K562 (cell line): ENCODE measurements at regions not wholly inside any gene's neighbourhood (a gene's known extent, or its start where the extent isn't known, plus 50 kb on each side); places are given as distances from the start of the nearest gene placed in this dataset.

ENCODE experiments used
- ATAC-seq: fragments of 200-7000 bp; cut with Tn5 transposase; 3 replicates; pipeline ENCODE4 v1.9.1; 2020; ENCODE audit warnings: moderate library complexity
- BruUV-seq: library from RNA; stranded (reverse); fragments of 400-500 nt; replicated peaks from 2 replicates; lab custom pipeline; 2021; lab: Mats Ljungman, UMichigan
- CTCF ChIA-PET: fragments of 300-600 bp; formaldehyde crosslinking; extraction: SDS; loops from one replicate; lab custom pipeline; 2021; ENCODE audit warnings: low intra/inter-chr PET ratio; lab: Yijun Ruan, JAX
- POLR2A ChIA-PET: fragments of 300-600, 350-650 bp; sonication (Branson Sonifier 250); formaldehyde crosslinking; extraction: SDS; loops from one replicate; lab custom pipeline; 2021; ENCODE audit warnings: antibody characterized with exemption, inconsistent platforms; lab: Yijun Ruan, JAX
- DNase-seq, 4 experiments: peaks; one replicate each; pipeline versions ENCODE4 v3.0.0 to v3.0.0-alpha.2; 2011 to 2018; ENCODE audit warnings: low spot score in 3 of 4, mixed read lengths in 3 of 4; ENCODE audit errors: extremely low read depth in 1 of 4
- FAIRE-seq: peaks from 2 replicates; lab custom pipeline; 2011; peaks lifted over from hg19 to GRCh38; lab: Jason Lieb, UNC
- H2AFZ ChIP-seq: 2 replicates; pipeline ENCODE4 v1.6.0; 2011; ENCODE audit warnings: low read depth, low read length, control low read depth, inconsistent platforms
- H3K27ac ChIP-seq: fragments of 200-600 bp; 3 replicates; pipeline ENCODE4 v1.8.0; 2011; ENCODE audit warnings: low read depth, mild to moderate bottlenecking, control low read depth, inconsistent platforms, low read length, moderate library complexity, mixed read lengths; ENCODE audit errors: extremely low read depth
- H3K27me3 ChIP-seq, 2 experiments: fragments of 300-600 bp in 1 of 2; 2 replicates in 1 of 2; 3 replicates in 1 of 2; pipeline versions ENCODE4 v1.6.0 to v1.8.0; 2011; ENCODE audit warnings: inconsistent platforms in 2 of 2, low read length in 2 of 2, mild to moderate bottlenecking in 1 of 2, mixed read lengths in 1 of 2, moderate library complexity in 1 of 2; ENCODE audit not compliant: control insufficient read depth in 2 of 2, insufficient read depth in 2 of 2
- H3K36me3 ChIP-seq: fragments of 300-600 bp; 3 replicates; pipeline ENCODE4 v1.8.0; 2011; ENCODE audit warnings: mild to moderate bottlenecking, low read length, inconsistent platforms; ENCODE audit not compliant: control insufficient read depth, insufficient read depth
- H3K4me1 ChIP-seq, 2 experiments: fragments of 200-600 bp in 1 of 2; replicated peaks in 1 of 2; 2 replicates in 1 of 2; 3 replicates in 1 of 2; pipeline versions ENCODE4 v1.5.1 to v1.8.0; 2011; ENCODE audit warnings: inconsistent platforms in 2 of 2, low read length in 2 of 2, mild to moderate bottlenecking in 1 of 2, mixed read lengths in 1 of 2, moderate library complexity in 1 of 2; ENCODE audit not compliant: control insufficient read depth in 2 of 2, insufficient read depth in 2 of 2
- H3K4me2 ChIP-seq: 2 replicates; pipeline ENCODE4 v1.6.1; 2011; ENCODE audit warnings: low read length, control low read depth, inconsistent platforms, mixed read lengths; ENCODE audit not compliant: insufficient read depth
- H3K4me3 ChIP-seq: fragments of 200-600 bp; sonication (generic), shearing (Covaris generic); 2 replicates; pipeline ENCODE4 v1.5.1; 2016; ENCODE audit warnings: control low read depth, inconsistent platforms
- H3K79me2 ChIP-seq: fragments of 200-600 bp; 3 replicates; pipeline ENCODE4 v1.8.0; 2011; ENCODE audit warnings: low read length, inconsistent platforms; ENCODE audit not compliant: control insufficient read depth, insufficient read depth
- H3K9ac ChIP-seq, 2 experiments: 2 replicates each; pipeline versions ENCODE4 v1.6.0 to v1.6.1; 2011; ENCODE audit warnings: low read depth in 2 of 2, low read length in 2 of 2, control low read depth in 1 of 2, inconsistent platforms in 1 of 2, mild to moderate bottlenecking in 1 of 2, mixed read lengths in 1 of 2; ENCODE audit not compliant: insufficient read depth in 1 of 2
- H3K9me1 ChIP-seq: one replicate; pipeline ENCODE4 v1.6.0; 2011; ENCODE audit warnings: inconsistent platforms, mild to moderate bottlenecking, low read length, moderate library complexity; ENCODE audit not compliant: control insufficient read depth, insufficient read depth
- H3K9me3 ChIP-seq: replicated peaks from 2 replicates; pipeline ENCODE4 v1.5.1; 2011; ENCODE audit warnings: low read depth, low read length, inconsistent platforms; ENCODE audit not compliant: control insufficient read depth, insufficient read depth
- H4K20me1 ChIP-seq: replicated peaks from 2 replicates; pipeline ENCODE4 v1.6.1; 2011; ENCODE audit warnings: low read length, inconsistent platforms, mixed read lengths; ENCODE audit not compliant: control insufficient read depth, insufficient read depth
- ARID4B ChIP-seq: sonication (generic); formaldehyde crosslinking; IDR thresholded peaks from 2 replicates; pipeline ENCODE4 v1.8.0; 2022; ENCODE audit warnings: mild to moderate bottlenecking, missing genetic modification reagents
- CREM ChIP-seq: IDR thresholded peaks from 2 replicates; pipeline ENCODE4 v1.6.1; 2014; ENCODE audit warnings: antibody characterized with exemption, low read depth
- HNRNPUL1 ChIP-seq: fragments of 200-400 bp; formaldehyde crosslinking; IDR thresholded peaks from 2 replicates; pipeline ENCODE4 v1.6.1; 2017; ENCODE audit warnings: low read length
- NR2F6 ChIP-seq: fragments of 450-650 bp; formaldehyde crosslinking; IDR thresholded peaks from 2 replicates; pipeline ENCODE4 v1.4.0; 2020; ENCODE audit warnings: mild to moderate bottlenecking
- RBM34 ChIP-seq: fragments of 200-400 bp; formaldehyde crosslinking; IDR thresholded peaks from 2 replicates; pipeline ENCODE4 v1.6.1; 2018; ENCODE audit warnings: low read length, borderline replicate concordance; ENCODE audit not compliant: insufficient read depth
- TFAP4 ChIP-seq: sonication (generic); formaldehyde crosslinking; IDR thresholded peaks from 2 replicates; pipeline ENCODE4 v1.8.0; 2022; ENCODE audit warnings: missing genetic modification reagents, mild to moderate bottlenecking, moderate library complexity, borderline replicate concordance
- ZFP1 ChIP-seq: fragments of 450-650 bp; formaldehyde crosslinking; IDR thresholded peaks from 2 replicates; pipeline ENCODE4 v1.4.0; 2020; ENCODE audit warnings: mild to moderate bottlenecking, mixed read lengths
- WGBS: fragments of 100-300 bp; shearing (Covaris generic); methylation state at CpG from one replicate; pipeline ENCODE4 v1.1.6; 2016; ENCODE audit warnings: low coverage, mixed read lengths; ENCODE audit not compliant: insufficient coverage; ENCODE audit errors: missing lambda C conversion rate; 5-methylcytosine and 5-hydroxymethylcytosine counted together
- in situ Hi-C: fragments of 300-500 bp; cut with MboI; formaldehyde crosslinking; loops from 4 replicates; pipeline ENCODE4 v1.15.0; 2018; ENCODE audit warnings: inconsistent platforms, mixed read lengths
- intact Hi-C: fragments of 100-400 bp; cut with micrococcal nuclease; formaldehyde crosslinking; loops from 2 replicates; pipeline ENCODE4 v1.14.2; 2022
- TF ChIP-seq, protein P1 (sequence below), 2 experiments: fragments of 450-650 bp in 1 of 2; sonication (generic) in 1 of 2; formaldehyde crosslinking in 1 of 2; IDR thresholded peaks in 1 of 2; conservative IDR thresholded peaks in 1 of 2; 2 replicates each; pipeline versions ENCODE4 v1.6.1 to v1.8.1; 2016 to 2023; ENCODE audit warnings: mild to moderate bottlenecking in 2 of 2, moderate library complexity in 2 of 2, inconsistent platforms in 1 of 2, missing genetic modification reagents in 1 of 2
- TF ChIP-seq, protein P2 (sequence below): fragments of 450-650 bp; formaldehyde crosslinking; IDR thresholded peaks from 2 replicates; pipeline ENCODE4 v1.4.0; 2020; ENCODE audit warnings: mild to moderate bottlenecking, mixed read lengths

DNA sequence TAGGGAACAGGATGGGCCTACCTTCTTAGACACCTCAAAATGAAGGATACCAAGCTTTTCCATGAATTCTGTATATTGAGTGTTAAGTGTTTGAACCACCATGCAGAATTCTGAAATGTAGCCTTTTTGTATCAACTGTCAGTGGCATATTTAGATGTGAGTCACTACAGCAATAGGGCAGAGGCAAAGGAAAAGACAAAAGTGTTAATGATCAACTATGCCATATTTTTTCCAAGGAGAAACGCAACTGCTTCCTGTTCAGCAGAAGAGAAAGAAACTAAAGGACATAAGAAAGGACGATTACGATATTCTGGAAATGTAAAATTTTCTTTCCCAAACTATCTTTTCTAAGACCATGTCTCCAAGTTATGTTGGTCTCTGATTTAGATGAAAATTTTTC, 104.6 kb upstream of the RSPO3 start:
- BruUV-seq = no TSS peak
- WGBS = 0% methylated on average over 3 of the region's 3 CpGs
- Histone ChIP-seq H3K27me3 (no peaks in the 10 kb centered on the region), H4K20me1 (no peaks in the 10 kb centered on the region), H3K79me2 (no peaks in the 10 kb centered on the region), H3K9me3 (no peaks in the 10 kb centered on the region), H3K4me1 (no peaks in the 10 kb centered on the region), H3K4me2 (no peak overlapping the region), H2AFZ (no peak overlapping the region), H3K4me3 (no peak overlapping the region), H3K27ac (no peak overlapping the region), H3K9ac (no peak overlapping the region), H3K9me1 (no peaks in the 10 kb centered on the region), H3K36me3 (no peaks in the 10 kb centered on the region)
- DNase-seq (no peak), ATAC-seq (no peak), FAIRE-seq (no peak)
- ChIA-PET POLR2A (no interaction called here), CTCF (no interaction called here)
- in situ Hi-C loops = no loop called here
- intact Hi-C loops = no loop called here
- TF ChIP-seq, protein P1, sequence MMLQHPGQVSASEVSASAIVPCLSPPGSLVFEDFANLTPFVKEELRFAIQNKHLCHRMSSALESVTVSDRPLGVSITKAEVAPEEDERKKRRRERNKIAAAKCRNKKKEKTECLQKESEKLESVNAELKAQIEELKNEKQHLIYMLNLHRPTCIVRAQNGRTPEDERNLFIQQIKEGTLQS (IDR thresholded peaks at IDR 0.05) = no peak
- TF ChIP-seq, protein P1 (CRISPR knock-in tag; conservative IDR thresholded peaks at IDR 0.05) = no peak
- TF ChIP-seq TFAP4 (no peak), HNRNPUL1 (no peak), ZFP1 (CRISPR knock-in tag) (no peak), ARID4B (CRISPR knock-in tag) (no peak), CREM (no peak), RBM34 (no peak), NR2F6 (CRISPR knock-in tag) (no peak)
- TF ChIP-seq, protein P2, sequence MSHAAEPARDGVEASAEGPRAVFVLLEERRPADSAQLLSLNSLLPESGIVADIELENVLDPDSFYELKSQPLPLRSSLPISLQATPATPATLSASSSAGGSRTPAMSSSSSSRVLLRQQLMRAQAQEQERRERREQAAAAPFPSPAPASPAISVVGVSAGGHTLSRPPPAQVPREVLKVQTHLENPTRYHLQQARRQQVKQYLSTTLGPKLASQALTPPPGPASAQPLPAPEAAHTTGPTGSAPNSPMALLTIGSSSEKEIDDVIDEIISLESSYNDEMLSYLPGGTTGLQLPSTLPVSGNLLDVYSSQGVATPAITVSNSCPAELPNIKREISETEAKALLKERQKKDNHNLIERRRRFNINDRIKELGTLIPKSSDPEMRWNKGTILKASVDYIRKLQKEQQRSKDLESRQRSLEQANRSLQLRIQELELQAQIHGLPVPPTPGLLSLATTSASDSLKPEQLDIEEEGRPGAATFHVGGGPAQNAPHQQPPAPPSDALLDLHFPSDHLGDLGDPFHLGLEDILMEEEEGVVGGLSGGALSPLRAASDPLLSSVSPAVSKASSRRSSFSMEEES (CRISPR knock-in tag) = no peak
